Amniotic epithelial cell (primary cell): ENCODE measurements at regions not wholly inside any gene's neighbourhood (a gene's known extent, or its start where the extent isn't known, plus 50 kb on each side); places are given as distances from the start of the nearest gene placed in this dataset.
"Not testable (repeated sequence)": the region's sequence is repeated elsewhere in the genome, so short reads cannot be mapped to it uniquely, and the experiment has no call there.

ENCODE experiments used
- DNase-seq: peaks from one replicate; pipeline ENCODE4 v3.0.0-alpha.2; 2010; ENCODE audit warnings: low read depth

- DNase-seq = no peak
These were observed 197.6 kb upstream of the CHST9 start for GRCh38 chr18:27382567-27383216.

GRCh38 chr18:27378431-27379095 lies 193.5 kb upstream of the CHST9 start:
- DNase-seq = peak; percentile 95

GRCh38 chr18:27377251-27377650 lies 192.1 kb upstream of the CHST9 start:
- DNase-seq = peak; percentile 88

- DNase-seq = peak; percentile 64
These were observed 187.3 kb upstream of the CHST9 start for GRCh38 chr18:27372386-27372785.

GRCh38 chr18:27366665-27367064 lies 181.6 kb upstream of the CHST9 start:
- DNase-seq = no peak

- peak; percentile 74 for DNase-seq
These were observed 181.0 kb upstream of the CHST9 start for GRCh38 chr18:27366151-27366550.

- peak; percentile 44 for DNase-seq
These were observed 178.8 kb upstream of the CHST9 start for GRCh38 chr18:27363872-27364271.

- DNase-seq = no peak
These were observed 176.4 kb upstream of the CHST9 start for GRCh38 chr18:27361477-27361876.

- no peak for DNase-seq
These were observed 170.2 kb upstream of the CHST9 start for GRCh38 chr18:27355308-27355707.

- DNase-seq = no peak
These were observed 168.2 kb upstream of the CHST9 start for GRCh38 chr18:27353273-27353672.

- DNase-seq = no peak
These were observed 164.3 kb upstream of the CHST9 start for GRCh38 chr18:27349284-27349882.

- DNase-seq = no peak
These were observed 146.5 kb upstream of the CHST9 start for GRCh38 chr18:27331606-27332005.

- no peak for DNase-seq
These were observed 129.9 kb upstream of the CHST9 start for GRCh38 chr18:27314996-27315395.

GRCh38 chr18:27313678-27314077 lies 128.6 kb upstream of the CHST9 start:
- DNase-seq = no peak

GRCh38 chr18:27312853-27313252 lies 127.7 kb upstream of the CHST9 start:
- DNase-seq = no peak

- DNase-seq = no peak
These were observed 127.0 kb upstream of the CHST9 start for GRCh38 chr18:27312153-27312552.

GRCh38 chr18:27311114-27311513 lies 126.0 kb upstream of the CHST9 start:
- no peak for DNase-seq

GRCh38 chr18:27301615-27302378 lies 116.7 kb upstream of the CHST9 start:
- DNase-seq = no peak

GRCh38 chr18:27298214-27298804 lies 113.2 kb upstream of the CHST9 start:
- no peak for DNase-seq

GRCh38 chr18:27285973-27286562 lies 101.0 kb upstream of the CHST9 start:
- DNase-seq = not testable (repeated sequence)

GRCh38 chr18:27278131-27278530 lies 93.0 kb upstream of the CHST9 start:
- DNase-seq = no peak

GRCh38 chr18:27277554-27277953 lies 92.4 kb upstream of the CHST9 start:
- no peak for DNase-seq
